ENCODE measurements at regions not wholly inside any gene's neighbourhood (a gene's known extent, or its start where the extent isn't known, plus 50 kb on each side); places are given as distances from the start of the nearest gene placed in this dataset.

GRCh38 chr9:94176608-94177007 is 82.5 kb upstream of the ZNF169 start:
- TF ChIP-seq HNF4A (conservative IDR thresholded peaks at IDR 0.05) (no peak), YY1 (IDR thresholded peaks at IDR 0.05) (no peak), FOXA2 (IDR thresholded peaks at IDR 0.05) (no peak), GABPA (IDR thresholded peaks at IDR 0.05 in 1 of 2, conservative IDR thresholded peaks at IDR 0.05 in 1 of 2) (no peak), MAX (IDR thresholded peaks at IDR 0.05) (no peak)
- no peak overlapping the region for H3K27ac ChIP-seq (ENCODE audit: low read depth in 1 of 2, low read length in 2 of 2)

DNA sequence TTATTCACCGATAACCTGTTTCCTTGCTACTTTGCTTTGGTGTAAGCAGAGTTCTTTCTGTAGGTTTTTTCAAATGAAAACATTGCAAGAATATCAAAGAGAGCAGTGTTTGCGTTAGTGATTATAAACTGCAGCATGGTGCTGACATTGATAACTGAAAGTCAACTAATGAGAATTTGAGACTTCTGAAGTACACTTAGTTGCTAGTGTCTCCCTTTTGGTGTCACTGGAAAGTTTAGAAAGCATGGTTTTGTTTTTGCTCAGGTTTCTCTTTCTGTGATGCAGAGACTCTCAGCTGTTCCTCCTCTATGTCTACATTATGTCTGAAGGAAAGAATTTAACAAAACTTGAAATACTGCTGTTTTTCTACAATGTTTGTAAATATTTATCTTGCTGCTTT is 80.2 kb upstream of the ZNF169 start:
- Histone ChIP-seq H3K4me1 (ENCODE audit: control insufficient read depth in 4 of 4, insufficient read depth in 4 of 4, low read length in 3 of 4) (peaks cover 0 to 16% (median 6%) of the 10 kb centered on the region in 4 donors), H3K36me3 (ENCODE audit: control insufficient read depth in 4 of 4, insufficient read depth in 3 of 4, low read depth in 1 of 4, low read length in 3 of 4) (peaks cover 0 to 33% (median 16%) of the 10 kb centered on the region in 4 donors), H3K27ac (ENCODE audit: low read depth in 1 of 2, low read length in 2 of 2) (no peak overlapping the region), H3K4me3 (ENCODE audit: low read depth in 1 of 3, low read length in 3 of 3) (no peak overlapping the region), H3K27me3 (ENCODE audit: control insufficient read depth in 4 of 4, insufficient read depth in 4 of 4, low read length in 3 of 4) (no peaks in the 10 kb centered on the region), H3K9ac (ENCODE audit: low read depth in 1 of 2, low read length in 2 of 2) (no peak overlapping the region), H3K9me3 (ENCODE audit: control insufficient read depth in 4 of 4, low read length in 3 of 4) (no peaks in the 10 kb centered on the region)
- 92% methylated on average over 2 of the region's 2 CpGs for WGBS
- DNase-seq (ENCODE audit: low spot score), result no peak
- no peak for TF ChIP-seq ATF3 (IDR thresholded peaks at IDR 0.05)
- no peak for TF ChIP-seq RAD21 (IDR thresholded peaks at IDR 0.05)
- no peak for TF ChIP-seq HNF4G (IDR thresholded peaks at IDR 0.05)
- no peak for TF ChIP-seq SP1 (IDR thresholded peaks at IDR 0.05)
- TF ChIP-seq RXRA (IDR thresholded peaks at IDR 0.05), result no peak

More at GRCh38 chr9:94176608-94177007, 82.5 kb upstream of the ZNF169 start:
- Histone ChIP-seq H3K4me1 (ENCODE audit: control insufficient read depth in 4 of 4, insufficient read depth in 4 of 4, low read length in 3 of 4) (peaks cover 4 to 23% (median 17%) of the 10 kb centered on the region in 4 donors), H3K36me3 (ENCODE audit: control insufficient read depth in 4 of 4, insufficient read depth in 3 of 4, low read depth in 1 of 4, low read length in 3 of 4) (peaks cover 0 to 35% (median 18%) of the 10 kb centered on the region in 4 donors), H3K9ac (ENCODE audit: low read depth in 1 of 2, low read length in 2 of 2) (no peak overlapping the region), H3K9me3 (ENCODE audit: control insufficient read depth in 4 of 4, low read length in 3 of 4) (no peaks in the 10 kb centered on the region), H3K27me3 (ENCODE audit: control insufficient read depth in 4 of 4, insufficient read depth in 4 of 4, low read length in 3 of 4) (no peaks in the 10 kb centered on the region), H3K4me3 (ENCODE audit: low read depth in 1 of 3, low read length in 3 of 3) (no peak overlapping the region)
- DNase-seq (ENCODE audit: low spot score), result no peak

- Histone ChIP-seq H3K4me3 (ENCODE audit: low read depth in 1 of 3, low read length in 3 of 3) (no peak overlapping the region), H3K36me3 (ENCODE audit: control insufficient read depth in 4 of 4, insufficient read depth in 3 of 4, low read depth in 1 of 4, low read length in 3 of 4) (peaks cover 0 to 23% (median 11%) of the 10 kb centered on the region in 4 donors), H3K9ac (ENCODE audit: low read depth in 1 of 2, low read length in 2 of 2) (no peak overlapping the region), H3K9me3 (ENCODE audit: control insufficient read depth in 4 of 4, low read length in 3 of 4) (no peaks in the 10 kb centered on the region), H3K27ac (ENCODE audit: low read depth in 1 of 2, low read length in 2 of 2) (no peak overlapping the region), H3K4me1 (ENCODE audit: control insufficient read depth in 4 of 4, insufficient read depth in 4 of 4, low read length in 3 of 4) (peaks cover 0 to 2% (median 0%) of the 10 kb centered on the region in 4 donors), H3K27me3 (ENCODE audit: control insufficient read depth in 4 of 4, insufficient read depth in 4 of 4, low read length in 3 of 4) (no peaks in the 10 kb centered on the region)
- no peak for DNase-seq (ENCODE audit: low spot score)
- 83% methylated on average over 8 of the region's 8 CpGs for WGBS
- TF ChIP-seq TAF1 (conservative IDR thresholded peaks at IDR 0.05), result no peak
- no peak for TF ChIP-seq HNF4G (IDR thresholded peaks at IDR 0.05)
- TF ChIP-seq, protein P1, sequence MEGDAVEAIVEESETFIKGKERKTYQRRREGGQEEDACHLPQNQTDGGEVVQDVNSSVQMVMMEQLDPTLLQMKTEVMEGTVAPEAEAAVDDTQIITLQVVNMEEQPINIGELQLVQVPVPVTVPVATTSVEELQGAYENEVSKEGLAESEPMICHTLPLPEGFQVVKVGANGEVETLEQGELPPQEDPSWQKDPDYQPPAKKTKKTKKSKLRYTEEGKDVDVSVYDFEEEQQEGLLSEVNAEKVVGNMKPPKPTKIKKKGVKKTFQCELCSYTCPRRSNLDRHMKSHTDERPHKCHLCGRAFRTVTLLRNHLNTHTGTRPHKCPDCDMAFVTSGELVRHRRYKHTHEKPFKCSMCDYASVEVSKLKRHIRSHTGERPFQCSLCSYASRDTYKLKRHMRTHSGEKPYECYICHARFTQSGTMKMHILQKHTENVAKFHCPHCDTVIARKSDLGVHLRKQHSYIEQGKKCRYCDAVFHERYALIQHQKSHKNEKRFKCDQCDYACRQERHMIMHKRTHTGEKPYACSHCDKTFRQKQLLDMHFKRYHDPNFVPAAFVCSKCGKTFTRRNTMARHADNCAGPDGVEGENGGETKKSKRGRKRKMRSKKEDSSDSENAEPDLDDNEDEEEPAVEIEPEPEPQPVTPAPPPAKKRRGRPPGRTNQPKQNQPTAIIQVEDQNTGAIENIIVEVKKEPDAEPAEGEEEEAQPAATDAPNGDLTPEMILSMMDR (IDR thresholded peaks at IDR 0.05; ENCODE audit: low read depth, low read length, missing input control), result no peak
- no peak for TF ChIP-seq NR2F2 (IDR thresholded peaks at IDR 0.05)
- no peak for TF ChIP-seq HNF4A (conservative IDR thresholded peaks at IDR 0.05)
- TF ChIP-seq, protein P2, sequence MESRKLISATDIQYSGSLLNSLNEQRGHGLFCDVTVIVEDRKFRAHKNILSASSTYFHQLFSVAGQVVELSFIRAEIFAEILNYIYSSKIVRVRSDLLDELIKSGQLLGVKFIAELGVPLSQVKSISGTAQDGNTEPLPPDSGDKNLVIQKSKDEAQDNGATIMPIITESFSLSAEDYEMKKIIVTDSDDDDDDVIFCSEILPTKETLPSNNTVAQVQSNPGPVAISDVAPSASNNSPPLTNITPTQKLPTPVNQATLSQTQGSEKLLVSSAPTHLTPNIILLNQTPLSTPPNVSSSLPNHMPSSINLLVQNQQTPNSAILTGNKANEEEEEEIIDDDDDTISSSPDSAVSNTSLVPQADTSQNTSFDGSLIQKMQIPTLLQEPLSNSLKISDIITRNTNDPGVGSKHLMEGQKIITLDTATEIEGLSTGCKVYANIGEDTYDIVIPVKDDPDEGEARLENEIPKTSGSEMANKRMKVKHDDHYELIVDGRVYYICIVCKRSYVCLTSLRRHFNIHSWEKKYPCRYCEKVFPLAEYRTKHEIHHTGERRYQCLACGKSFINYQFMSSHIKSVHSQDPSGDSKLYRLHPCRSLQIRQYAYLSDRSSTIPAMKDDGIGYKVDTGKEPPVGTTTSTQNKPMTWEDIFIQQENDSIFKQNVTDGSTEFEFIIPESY (IDR thresholded peaks at IDR 0.05), result no peak
- no peak for TF ChIP-seq RXRA (IDR thresholded peaks at IDR 0.05)
- TF ChIP-seq RAD21 (IDR thresholded peaks at IDR 0.05), result no peak
- TF ChIP-seq REST (IDR thresholded peaks at IDR 0.05), result no peak
- no peak for TF ChIP-seq ATF3 (IDR thresholded peaks at IDR 0.05)
- no peak for TF ChIP-seq SP1 (IDR thresholded peaks at IDR 0.05)
Observed at GRCh38 chr9:94181408-94182181, 77.5 kb upstream of the ZNF169 start.

Data from liver (tissue), 8 donors.